ENCODE measurements at regions not wholly inside any gene's neighbourhood (a gene's known extent, or its start where the extent isn't known, plus 50 kb on each side); places are given as distances from the start of the nearest gene placed in this dataset.
"Not testable (repeated sequence)": the region's sequence is repeated elsewhere in the genome, so short reads cannot be mapped to it uniquely, and the experiment has no call there.

DNA sequence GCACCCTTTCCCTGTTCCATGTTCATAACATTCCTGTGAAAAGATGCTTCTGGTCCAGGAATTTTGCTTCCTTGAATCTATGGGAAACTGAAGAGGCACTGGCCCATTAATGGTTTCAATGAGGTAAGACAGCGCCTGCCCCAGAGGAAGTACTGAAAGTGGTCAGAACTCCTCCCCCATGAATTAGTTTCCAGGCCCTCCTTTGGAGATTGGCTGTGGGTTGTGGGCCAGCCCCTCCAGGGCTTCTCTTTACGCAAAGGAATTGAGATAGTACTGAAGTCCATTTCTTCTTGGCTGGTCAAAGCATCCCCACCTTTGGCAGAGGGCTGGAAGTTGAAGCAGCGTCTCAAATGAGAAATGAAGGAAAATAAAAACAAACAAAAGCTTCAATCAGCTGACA is 175.5 kb downstream of the POLR2M start:
- no peak for DNase-seq

DNA sequence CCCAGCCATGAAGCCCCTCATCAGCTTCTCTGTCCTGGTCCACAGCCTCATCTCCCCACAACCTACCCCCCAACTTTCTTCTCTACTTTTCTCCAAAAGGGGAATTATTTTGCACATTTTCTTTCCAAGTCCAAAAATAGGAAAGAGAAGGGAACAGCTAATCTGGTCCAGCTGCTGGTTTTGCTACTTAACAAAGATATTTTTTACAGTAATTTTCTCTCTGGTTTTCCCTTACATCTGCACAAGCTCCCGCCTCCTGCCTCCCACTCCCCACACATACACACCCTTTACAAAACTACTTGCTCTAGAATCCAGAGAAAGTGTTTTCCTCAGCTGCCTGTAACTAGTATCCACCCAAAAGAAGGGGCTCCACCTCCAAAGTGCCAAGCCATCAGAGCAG is 177.2 kb downstream of the POLR2M start:
- no peak for DNase-seq

DNA sequence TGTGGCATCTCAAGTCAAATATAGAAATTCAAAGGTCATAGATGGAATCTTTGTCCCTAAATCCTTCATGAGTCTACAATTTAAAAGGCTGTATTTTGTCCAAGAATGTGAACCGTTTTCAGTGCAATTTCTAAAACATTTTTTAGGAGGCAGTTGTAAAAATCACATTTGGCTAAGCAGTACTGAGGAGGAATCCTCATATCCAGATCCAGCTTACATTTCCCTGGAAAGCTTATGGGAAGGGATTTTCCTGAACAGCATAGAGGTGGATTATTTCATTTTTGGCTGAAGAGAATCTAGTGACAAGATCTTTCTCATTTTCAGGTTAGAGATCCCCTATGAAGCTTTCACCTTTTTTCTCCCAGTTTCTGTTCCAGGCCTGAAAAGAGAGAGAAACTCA is 178.4 kb downstream of the POLR2M start:
- no peak for DNase-seq

DNA sequence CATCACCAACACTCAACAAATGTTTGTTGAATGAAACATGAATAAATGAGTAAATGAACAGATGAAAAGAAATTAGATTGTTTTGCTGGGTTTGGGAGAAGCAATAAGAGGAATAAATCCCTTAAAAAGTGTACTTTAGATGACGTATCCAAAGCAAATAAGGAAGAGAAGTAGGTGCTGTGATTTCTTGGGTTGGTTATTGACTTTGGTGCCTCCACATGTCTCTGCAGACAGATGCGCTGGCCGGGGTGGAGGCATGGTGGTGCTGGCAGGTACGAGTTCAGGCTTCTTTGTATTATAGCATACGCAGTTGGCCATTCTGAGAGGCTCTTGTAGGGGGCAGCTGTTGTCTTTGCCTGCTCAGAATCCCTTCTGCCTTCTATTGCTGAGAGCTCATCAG is 178.9 kb downstream of the POLR2M start:
- no peak for DNase-seq

DNA sequence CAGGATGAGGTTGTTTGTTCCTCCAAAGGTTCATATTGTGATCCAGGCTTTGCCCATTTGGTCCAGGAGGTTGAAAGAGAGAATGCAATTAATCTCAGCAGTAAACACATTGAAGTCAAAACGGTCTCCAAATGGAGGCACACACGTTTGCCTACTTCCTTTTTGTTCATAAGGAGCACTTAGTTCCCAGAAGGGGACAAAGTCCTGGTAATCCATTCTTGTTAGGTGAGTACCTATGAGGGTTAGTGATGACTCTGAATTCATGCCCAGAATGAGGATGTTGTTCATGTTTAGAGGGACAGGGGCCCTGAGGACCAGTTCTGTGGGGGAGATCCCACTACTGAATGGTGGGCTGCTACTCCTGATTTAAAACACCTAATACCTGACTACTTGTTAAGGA is 177.7 kb downstream of the ALDH1A2 start:
- DNase-seq, result no peak

DNA sequence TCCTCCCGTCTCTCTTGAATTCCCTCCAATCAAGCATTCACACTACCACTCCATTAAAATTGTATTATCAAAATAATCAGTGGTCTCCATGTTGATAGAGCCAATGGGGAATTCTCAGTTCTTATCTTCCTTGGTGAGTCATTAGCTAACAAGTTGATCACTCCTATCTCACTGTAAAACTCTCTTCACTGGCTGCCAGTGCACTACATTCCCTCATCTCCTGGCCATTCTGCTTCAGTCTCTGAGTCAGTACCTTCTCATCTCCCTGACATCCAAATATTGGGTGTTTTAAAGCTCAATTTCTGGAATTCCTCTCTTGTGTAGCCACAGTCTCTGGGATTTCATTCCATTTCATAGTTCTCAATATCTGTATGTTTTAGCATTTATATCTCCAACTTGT is 175.2 kb downstream of the ALDH1A2 start:
- no peak for DNase-seq

DNA sequence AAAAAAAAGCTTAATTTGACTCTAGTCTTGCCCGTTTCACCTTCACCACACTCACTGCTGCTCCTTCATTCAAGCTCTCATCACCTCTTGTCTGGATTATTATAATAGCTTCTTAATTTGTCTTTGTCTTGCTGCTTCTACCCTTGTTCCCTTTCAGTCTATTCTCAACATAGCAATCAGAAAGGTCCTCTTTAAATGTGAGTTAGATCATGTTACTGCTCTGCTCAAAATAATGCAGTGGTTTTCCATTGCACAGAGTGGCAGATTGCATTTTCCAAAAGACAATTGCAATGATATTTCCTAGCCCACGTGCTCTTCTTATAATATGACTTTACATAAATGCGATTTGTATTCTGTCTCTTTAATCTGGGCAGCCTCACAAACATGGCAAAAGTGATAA is 174.6 kb downstream of the ALDH1A2 start:
- no peak for DNase-seq

DNA sequence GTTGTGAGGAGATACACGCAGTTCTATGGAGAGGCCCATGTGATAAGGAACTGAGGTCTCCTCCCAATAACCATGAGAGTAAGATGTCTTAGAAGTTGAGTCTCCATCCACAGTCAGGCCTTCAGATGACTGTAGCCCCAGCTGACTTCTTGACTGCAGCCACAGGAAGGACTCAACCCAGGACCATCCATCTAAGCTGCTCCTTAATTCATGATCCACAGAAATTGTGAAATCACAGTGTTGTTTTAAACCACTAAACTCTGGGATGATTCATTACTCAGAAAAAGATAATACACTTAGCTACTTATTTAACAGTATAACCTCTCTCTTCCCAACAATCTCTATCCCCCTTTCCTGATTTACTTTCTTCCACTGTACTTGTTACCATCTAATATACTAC is 173.3 kb downstream of the ALDH1A2 start:
- DNase-seq, result no peak

DNA sequence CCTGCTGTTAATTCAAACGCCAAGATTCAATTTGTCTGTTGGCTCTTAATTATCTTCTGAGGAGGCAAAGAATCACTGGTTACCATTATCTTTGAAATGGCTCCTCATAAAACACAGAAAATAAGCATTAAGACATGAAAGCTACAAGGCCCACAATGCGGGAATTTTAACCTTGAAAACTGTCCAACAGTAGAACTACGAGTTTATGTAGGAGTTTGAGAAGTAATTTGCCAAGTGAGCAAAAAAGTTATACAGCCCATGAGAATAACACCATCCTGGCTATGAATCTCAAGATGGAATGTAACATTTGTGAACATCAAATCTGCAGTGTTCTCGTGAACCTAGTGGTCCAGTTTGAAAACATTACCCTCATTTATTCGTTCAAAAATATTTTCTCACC is 172.5 kb downstream of the ALDH1A2 start:
- no peak for DNase-seq

DNA sequence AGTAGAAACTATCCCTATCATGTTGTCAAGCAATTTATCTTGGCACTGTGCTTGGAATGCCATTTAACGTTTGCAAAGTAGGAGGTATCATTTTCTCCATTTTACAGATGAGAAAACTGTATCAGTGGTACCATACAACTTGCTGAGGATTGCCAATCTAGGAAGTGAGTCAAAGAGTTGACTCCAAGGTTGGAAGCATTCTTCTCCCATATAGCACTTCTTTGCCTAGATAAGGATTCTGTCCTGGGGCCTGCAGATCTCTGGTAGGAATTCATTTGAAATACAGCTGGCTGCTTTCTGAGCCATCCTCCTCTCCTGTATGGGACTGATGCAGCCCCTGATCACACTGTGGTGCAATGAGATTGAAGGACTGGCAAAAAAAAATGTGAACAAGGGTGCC is 170.2 kb downstream of the ALDH1A2 start:
- DNase-seq, result no peak

DNA sequence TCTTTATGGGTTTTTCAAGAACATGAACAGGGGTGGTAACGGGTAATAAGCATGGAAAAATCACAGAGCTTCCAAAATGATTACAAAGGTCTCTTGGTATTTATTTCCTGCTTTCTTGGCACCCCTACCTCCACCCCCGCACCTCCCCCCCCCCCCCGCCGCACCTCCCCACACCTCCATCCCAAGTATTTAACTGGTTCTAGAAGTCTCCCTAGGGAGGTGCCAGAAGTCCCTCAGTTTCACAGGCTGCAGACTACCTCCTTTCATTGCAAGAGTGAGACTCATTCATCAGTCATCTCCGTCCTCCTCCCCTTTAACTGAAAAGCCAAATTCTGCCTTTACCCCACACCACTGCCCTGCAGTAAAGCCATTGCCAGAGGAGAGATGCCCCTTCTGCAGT is 169.4 kb downstream of the ALDH1A2 start:
- no peak for DNase-seq

DNA sequence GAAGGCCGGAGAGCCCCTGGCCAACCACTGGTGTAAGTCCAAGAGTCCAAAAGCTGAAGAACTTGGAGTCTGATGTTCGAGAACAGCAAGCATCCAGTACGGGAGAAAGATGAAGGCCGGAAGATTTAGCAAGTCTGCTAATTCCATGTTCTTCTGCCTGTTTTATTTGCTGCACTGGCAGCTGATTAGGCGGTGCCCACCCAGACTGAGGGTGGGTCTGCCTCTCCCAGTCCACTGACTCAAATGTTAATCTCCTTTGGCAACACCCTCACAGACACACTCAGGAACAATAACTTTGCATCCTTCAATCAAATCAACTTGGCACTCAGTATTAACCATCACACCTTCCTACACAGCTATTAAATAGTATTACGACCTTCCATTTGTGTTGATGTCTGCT is 168.6 kb downstream of the ALDH1A2 start:
- not testable (repeated sequence) for DNase-seq

DNA sequence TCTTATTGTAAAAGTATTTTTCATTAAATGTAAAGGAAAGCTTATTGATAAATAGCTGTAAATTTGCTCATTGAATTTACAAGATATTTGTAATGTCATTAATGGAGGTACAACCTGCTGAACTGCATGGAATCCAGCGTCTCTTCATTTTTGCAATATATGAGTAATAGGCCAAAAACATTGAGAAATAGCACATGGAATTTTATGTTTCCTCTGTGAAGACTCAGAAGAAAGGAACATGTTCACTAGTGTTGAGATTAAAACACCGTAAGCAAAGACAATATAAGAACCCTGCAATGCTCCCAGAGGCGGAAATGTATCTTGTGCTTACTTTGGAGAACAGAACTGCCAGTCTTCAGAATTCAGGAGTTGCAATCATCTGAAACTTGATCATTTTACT is 167.6 kb downstream of the ALDH1A2 start:
- no peak for DNase-seq

DNA sequence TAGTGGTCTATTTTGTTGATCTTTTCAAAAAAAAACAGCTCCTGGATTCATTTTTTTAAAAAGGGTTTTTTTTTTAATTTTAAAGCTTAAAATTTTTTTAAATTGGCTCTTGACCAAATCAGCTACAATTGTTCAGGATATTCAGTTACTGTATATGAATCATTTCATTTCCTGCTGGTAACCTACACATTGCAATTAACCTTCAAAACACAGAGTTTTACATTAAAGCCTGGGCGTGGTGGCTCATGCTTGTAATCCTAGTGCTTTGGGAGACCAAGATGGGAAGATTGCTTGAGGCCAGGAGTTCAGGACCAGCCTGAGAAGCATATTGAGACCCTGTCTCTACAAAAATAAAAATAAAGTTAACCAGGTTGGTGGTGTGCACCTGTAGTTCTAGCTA is 163.4 kb downstream of the ALDH1A2 start:
- no peak for DNase-seq
